SK-N-MC (cell line): ENCODE measurements at regions not wholly inside any gene's neighbourhood (a gene's known extent, or its start where the extent isn't known, plus 50 kb on each side); places are given as distances from the start of the nearest gene placed in this dataset.

Experiments used
- EZH2 ChIP-seq: fragments of 200-600 bp; sonication (generic); IDR thresholded peaks from one replicate; pipeline ENCODE4 v1.6.1; 2017; ENCODE audit warnings: antibody characterized with exemption
- FOXP2 ChIP-seq: optimal IDR thresholded peaks from 2 replicates; pipeline ENCODE3; 2011; ENCODE audit warnings: mild to moderate bottlenecking, moderate library complexity; ENCODE audit not compliant: insufficient read depth; ENCODE audit errors: extremely low read length, control extremely low read depth
- POLR2AphosphoS5 ChIP-seq: IDR thresholded peaks from 2 replicates; pipeline ENCODE4 v1.6.1; 2012; ENCODE audit warnings: mild to moderate bottlenecking, low read depth, low read length, borderline replicate concordance

- TF ChIP-seq POLR2AphosphoS5 (no peak), EZH2 (no peak), FOXP2 (no peak)
Observed at GRCh38 chr6:169963581-169964297, 212.3 kb downstream of the ERMARD start.
